B cell (primary cell): ENCODE measurements at regions not wholly inside any gene's neighbourhood (a gene's known extent, or its start where the extent isn't known, plus 50 kb on each side); places are given as distances from the start of the nearest gene placed in this dataset.

Experiments
- ATAC-seq: fragments of 200-7000 bp; cut with Tn5 transposase; one replicate; pipeline ENCODE4 v1.10.0; 2021; ENCODE audit warnings: low read depth, mild to moderate bottlenecking, moderate number of reproducible peaks, moderate library complexity
- CTCF ChIA-PET: fragments of 350-600 bp; sonication (Branson Sonifier 250); formaldehyde crosslinking; loops from one replicate; lab custom pipeline; 2021; ENCODE audit warnings: antibody characterized with exemption, inconsistent platforms; lab: Charles Lee
- POLR2A ChIA-PET: fragments of 350-600 bp; sonication (Branson Sonifier 250); formaldehyde crosslinking; loops from one replicate; lab custom pipeline; 2021; ENCODE audit warnings: antibody characterized with exemption; lab: Charles Lee
- DNase-seq: peaks from one replicate; pipeline ENCODE4 v3.0.0; 2013
- H2AFZ ChIP-seq: 2 replicates; pipeline ENCODE4 v1.6.1; 2012; ENCODE audit warnings: mild to moderate bottlenecking, low read depth, low read length; ENCODE audit not compliant: insufficient read depth, poor library complexity, severe bottlenecking
- H3K27ac ChIP-seq, 2 donors: 1 replicate in 1 of 2; 2 replicates in 1 of 2; pipeline ENCODE4 v1.5.1; 2012 to 2013; ENCODE audit warnings: low read length in 2 of 2, mild to moderate bottlenecking in 2 of 2, moderate library complexity in 1 of 2
- H3K27me3 ChIP-seq, 4 experiments: fragments of 200-600 bp in 1 of 4; sonication (generic) in 1 of 4; replicated peaks in 1 of 4; 1 replicate in 2 of 4; 2 replicates in 2 of 4; pipeline versions ENCODE4 v1.6.1 to v1.7.0; 2013 to 2016; ENCODE audit warnings: low read length in 3 of 4, mild to moderate bottlenecking in 2 of 4, mixed read lengths in 1 of 4, moderate library complexity in 1 of 4; ENCODE audit not compliant: insufficient read depth in 4 of 4, control insufficient read depth in 3 of 4; ENCODE audit errors: control extremely low read depth in 1 of 4
- H3K36me3 ChIP-seq, 2 experiments: replicated peaks in 1 of 2; 1 replicate in 1 of 2; 2 replicates in 1 of 2; pipeline versions ENCODE4 v1.6.1 to v1.7.1; 2013; ENCODE audit warnings: low read length in 1 of 2; ENCODE audit not compliant: insufficient read depth in 2 of 2, control insufficient read depth in 1 of 2; ENCODE audit errors: control extremely low read depth in 1 of 2, extremely low read depth in 1 of 2
- H3K4me1 ChIP-seq, 2 donors: fragments of 200-600 bp in 1 of 2; sonication (generic) in 1 of 2; 1 replicate in 1 of 2; 2 replicates in 1 of 2; pipeline versions ENCODE4 v1.5.1 to v1.6.1; 2013 to 2017; ENCODE audit warnings: low read length in 2 of 2; ENCODE audit not compliant: control insufficient read depth in 2 of 2, insufficient read depth in 2 of 2
- H3K4me2 ChIP-seq: replicated peaks from 2 replicates; pipeline ENCODE3; 2012; ENCODE audit warnings: mild to moderate bottlenecking, low read depth, low read length; ENCODE audit not compliant: poor library complexity, severe bottlenecking
- H3K4me3 ChIP-seq, 5 experiments: fragments of 200-600 bp in 1 of 5; sonication (generic) in 1 of 5; 1 replicate in 3 of 5; 2 replicates in 2 of 5; pipeline versions ENCODE4 v1.5.1 to v1.7.0; 2011 to 2016; ENCODE audit warnings: low read length in 4 of 5, mild to moderate bottlenecking in 4 of 5, low read depth in 2 of 5, control low read depth in 1 of 5, moderate library complexity in 1 of 5; ENCODE audit not compliant: insufficient read depth in 1 of 5; ENCODE audit errors: control extremely low read depth in 1 of 5, extremely low read depth in 1 of 5
- H3K79me2 ChIP-seq: fragments of 200-600 bp; sonication (generic); one replicate; pipeline ENCODE4 v1.6.0; 2016; ENCODE audit warnings: low read length; ENCODE audit not compliant: control insufficient read depth, insufficient read depth
- H3K9ac ChIP-seq: fragments of 200-600 bp; sonication (generic); 2 replicates; pipeline ENCODE4 v1.6.1; 2017; ENCODE audit warnings: mild to moderate bottlenecking, low read length, moderate library complexity
- H3K9me3 ChIP-seq, 3 donors: one replicate each; pipeline versions ENCODE4 v1.6.1 to v1.7.1; 2013; ENCODE audit warnings: low read length in 2 of 3; ENCODE audit not compliant: control insufficient read depth in 2 of 3, insufficient read depth in 1 of 3; ENCODE audit errors: control extremely low read depth in 1 of 3
- H4K20me1 ChIP-seq: 2 replicates; pipeline ENCODE4 v1.6.0; 2012; ENCODE audit warnings: mild to moderate bottlenecking, low read length; ENCODE audit not compliant: insufficient read depth, control insufficient read depth, poor library complexity, severe bottlenecking
- H3K27ac Mint-ChIP-seq: one replicate; pipeline ENCODE4 v1.8.0; 2021; ENCODE audit warnings: mixed read lengths
- H3K27me3 Mint-ChIP-seq: one replicate; pipeline ENCODE4 v1.8.0; 2021; ENCODE audit warnings: mixed read lengths
- H3K4me1 Mint-ChIP-seq: one replicate; pipeline ENCODE4 v1.8.0; 2021; ENCODE audit warnings: mixed read lengths
- H3K4me3 Mint-ChIP-seq: one replicate; pipeline ENCODE4 v1.8.0; 2021; ENCODE audit warnings: mixed read lengths
- H3K9me3 Mint-ChIP-seq: one replicate; pipeline ENCODE4 v1.8.0; 2022; ENCODE audit warnings: mixed read lengths; ENCODE audit not compliant: insufficient read depth
- CTCF ChIP-seq: fragments of 200-600 bp; IDR thresholded peaks from one replicate; pipeline ENCODE4 v1.8.0; 2022; ENCODE audit warnings: antibody characterized with exemption, mild to moderate bottlenecking
- EZH2 ChIP-seq: IDR thresholded peaks from 2 replicates; pipeline ENCODE4 v1.6.1; 2012; ENCODE audit warnings: borderline replicate concordance, low read depth, mild to moderate bottlenecking, moderate library complexity, low read length; ENCODE audit not compliant: insufficient read depth, poor library complexity, severe bottlenecking
- WGBS: methylation state at CpG from one replicate; pipeline ENCODE4 v1.1.5; 2013; ENCODE audit warnings: missing lambda C conversion rate; ENCODE audit not compliant: insufficient coverage; 5-methylcytosine and 5-hydroxymethylcytosine counted together
- intact Hi-C: fragments of 100-400 bp; cut with micrococcal nuclease; formaldehyde crosslinking; loops from one replicate; pipeline ENCODE4 v1.10.0; 2022

- Histone ChIP-seq H3K36me3 (no peaks in the 10 kb centered on the region), H3K9me3 (peaks cover 0 to 8% (median 0%) of the 10 kb centered on the region in 3 donors), H4K20me1 (no peaks in the 10 kb centered on the region), H2AFZ (no peak overlapping the region), H3K4me1 (no peaks in the 10 kb centered on the region), H3K4me3 (no peak overlapping the region), H3K27ac (no peak overlapping the region), H3K27me3 (no peaks in the 10 kb centered on the region), H3K4me2 (no peak overlapping the region), H3K79me2 (no peaks in the 10 kb centered on the region), H3K9ac (no peak overlapping the region)
- intact Hi-C loops: no loop called here
- ChIA-PET CTCF (no interaction called here), POLR2A (no interaction called here)
- ATAC-seq: no peak
- TF ChIP-seq CTCF (no peak), EZH2 (no peak)
- no peaks in the 10 kb centered on the region for H3K9me3 Mint-ChIP-seq
- no peaks in the 10 kb centered on the region for H3K27me3 Mint-ChIP-seq
- H3K4me1 Mint-ChIP-seq: no peaks in the 10 kb centered on the region
- no peak for DNase-seq
- 90% methylated on average over 2 of the region's 2 CpGs for WGBS
- no peak overlapping the region for H3K4me3 Mint-ChIP-seq
- no peak overlapping the region for H3K27ac Mint-ChIP-seq
Measured at GRCh38 chr3:161890147-161890625, 393.6 kb downstream of the OTOL1 start.

GRCh38 chr3:161893972-161894371, 397.4 kb downstream of the OTOL1 start:
- no peak for ATAC-seq
- Mint-ChIP-seq H3K4me1 (no peaks in the 10 kb centered on the region), H3K4me3 (no peak overlapping the region), H3K27me3 (no peaks in the 10 kb centered on the region), H3K27ac (no peak overlapping the region), H3K9me3 (no peaks in the 10 kb centered on the region)
- WGBS: no CpG with 5 or more reads among the region's 1 CpG
- ChIA-PET POLR2A (no interaction called here), CTCF (no interaction called here)
- no peak for TF ChIP-seq CTCF
- no peak for TF ChIP-seq EZH2
- Histone ChIP-seq H3K9me3 (peaks cover 0 to 5% (median 0%) of the 10 kb centered on the region in 3 donors), H3K9ac (no peak overlapping the region), H3K79me2 (no peaks in the 10 kb centered on the region), H3K4me1 (no peaks in the 10 kb centered on the region), H4K20me1 (no peaks in the 10 kb centered on the region), H3K36me3 (no peaks in the 10 kb centered on the region), H3K27ac (no peak overlapping the region), H3K4me2 (no peak overlapping the region), H3K4me3 (no peak overlapping the region), H2AFZ (no peak overlapping the region), H3K27me3 (no peaks in the 10 kb centered on the region)
- no peak for DNase-seq
- intact Hi-C loops: no loop called here
